ENCODE measurements at regions not wholly inside any gene's neighbourhood (a gene's known extent, or its start where the extent isn't known, plus 50 kb on each side); places are given as distances from the start of the nearest gene placed in this dataset.

- TF ChIP-seq CTCF (IDR thresholded peaks at IDR 0.05) (no peak), EZH2 (IDR thresholded peaks at IDR 0.05; ENCODE audit: borderline replicate concordance, insufficient read depth, low read depth, low read length, poor library complexity, severe bottlenecking) (no peak)
Observed at GRCh38 chrX:3548765-3549391, 164.6 kb downstream of the PRKX start.
